Osteocyte (in vitro differentiated cells): ENCODE measurements at regions not wholly inside any gene's neighbourhood (a gene's known extent, or its start where the extent isn't known, plus 50 kb on each side); places are given as distances from the start of the nearest gene placed in this dataset.

ENCODE experiments used
- DNase-seq: peaks from one replicate; pipeline ENCODE4 v3.0.0; 2021; ENCODE audit warnings: mixed read lengths; ENCODE audit not compliant: unreplicated experiment; ENCODE audit errors: extremely low spot score
- H3K27ac Mint-ChIP-seq: one replicate; pipeline ENCODE4 v1.8.0; 2021; ENCODE audit warnings: mild to moderate bottlenecking, mixed read lengths; ENCODE audit not compliant: unreplicated experiment
- H3K27me3 Mint-ChIP-seq: one replicate; pipeline ENCODE4 v1.8.0; 2021; ENCODE audit warnings: mixed read lengths; ENCODE audit not compliant: unreplicated experiment
- H3K36me3 Mint-ChIP-seq: one replicate; pipeline ENCODE4 v1.8.0; 2021; ENCODE audit warnings: mixed read lengths; ENCODE audit not compliant: unreplicated experiment
- H3K4me1 Mint-ChIP-seq: one replicate; pipeline ENCODE4 v1.8.0; 2021; ENCODE audit warnings: mixed read lengths; ENCODE audit not compliant: unreplicated experiment
- H3K4me3 Mint-ChIP-seq: one replicate; pipeline ENCODE4 v1.8.0; 2021; ENCODE audit warnings: mild to moderate bottlenecking, moderate library complexity, mixed read lengths; ENCODE audit not compliant: unreplicated experiment
- H3K9me3 Mint-ChIP-seq: one replicate; pipeline ENCODE4 v1.8.0; 2021; ENCODE audit warnings: mixed read lengths; ENCODE audit not compliant: unreplicated experiment
- CTCF ChIP-seq: fragments of 200-600 bp; sonication (generic); IDR thresholded peaks from 2 replicates; pipeline ENCODE4 v1.5.0; 2021; ENCODE audit warnings: antibody characterized with exemption, mild to moderate bottlenecking, moderate library complexity

- no peaks in the 10 kb centered on the region for H3K4me1 Mint-ChIP-seq
- no peaks in the 10 kb centered on the region for H3K9me3 Mint-ChIP-seq
- no peak for TF ChIP-seq CTCF
- no peak for DNase-seq
- no peaks in the 10 kb centered on the region for H3K36me3 Mint-ChIP-seq
- peaks cover 28% of the 10 kb centered on the region for H3K27me3 Mint-ChIP-seq
- no peak overlapping the region for H3K27ac Mint-ChIP-seq
- H3K4me3 Mint-ChIP-seq = no peak overlapping the region
Observed at GRCh38 chr2:187136646-187137045, 287.7 kb upstream of the ZSWIM2 start.

GRCh38 chr2:187134306-187134705 is 285.3 kb upstream of the ZSWIM2 start:
- Mint-ChIP-seq H3K27me3 (peaks cover 26% of the 10 kb centered on the region), H3K9me3 (no peaks in the 10 kb centered on the region), H3K4me1 (no peaks in the 10 kb centered on the region), H3K27ac (no peak overlapping the region), H3K4me3 (no peak overlapping the region), H3K36me3 (no peaks in the 10 kb centered on the region)
- TF ChIP-seq CTCF = no peak
- no peak for DNase-seq

- H3K36me3 Mint-ChIP-seq = no peaks in the 10 kb centered on the region
- DNase-seq = no peak
- H3K27ac Mint-ChIP-seq = no peak overlapping the region
- H3K4me1 Mint-ChIP-seq = no peaks in the 10 kb centered on the region
- no peak for TF ChIP-seq CTCF
- peaks cover 35% of the 10 kb centered on the region for H3K27me3 Mint-ChIP-seq
- no peak overlapping the region for H3K4me3 Mint-ChIP-seq
- no peaks in the 10 kb centered on the region for H3K9me3 Mint-ChIP-seq
Observed at GRCh38 chr2:187129868-187130267, 280.9 kb upstream of the ZSWIM2 start.

- H3K4me3 Mint-ChIP-seq = no peak overlapping the region
- no peaks in the 10 kb centered on the region for H3K9me3 Mint-ChIP-seq
- peaks cover 37% of the 10 kb centered on the region for H3K27me3 Mint-ChIP-seq
- H3K36me3 Mint-ChIP-seq = no peaks in the 10 kb centered on the region
- no peak overlapping the region for H3K27ac Mint-ChIP-seq
- H3K4me1 Mint-ChIP-seq = no peaks in the 10 kb centered on the region
- no peak for TF ChIP-seq CTCF
- no peak for DNase-seq
Observed at GRCh38 chr2:187129306-187129705, 280.3 kb upstream of the ZSWIM2 start.

DNA sequence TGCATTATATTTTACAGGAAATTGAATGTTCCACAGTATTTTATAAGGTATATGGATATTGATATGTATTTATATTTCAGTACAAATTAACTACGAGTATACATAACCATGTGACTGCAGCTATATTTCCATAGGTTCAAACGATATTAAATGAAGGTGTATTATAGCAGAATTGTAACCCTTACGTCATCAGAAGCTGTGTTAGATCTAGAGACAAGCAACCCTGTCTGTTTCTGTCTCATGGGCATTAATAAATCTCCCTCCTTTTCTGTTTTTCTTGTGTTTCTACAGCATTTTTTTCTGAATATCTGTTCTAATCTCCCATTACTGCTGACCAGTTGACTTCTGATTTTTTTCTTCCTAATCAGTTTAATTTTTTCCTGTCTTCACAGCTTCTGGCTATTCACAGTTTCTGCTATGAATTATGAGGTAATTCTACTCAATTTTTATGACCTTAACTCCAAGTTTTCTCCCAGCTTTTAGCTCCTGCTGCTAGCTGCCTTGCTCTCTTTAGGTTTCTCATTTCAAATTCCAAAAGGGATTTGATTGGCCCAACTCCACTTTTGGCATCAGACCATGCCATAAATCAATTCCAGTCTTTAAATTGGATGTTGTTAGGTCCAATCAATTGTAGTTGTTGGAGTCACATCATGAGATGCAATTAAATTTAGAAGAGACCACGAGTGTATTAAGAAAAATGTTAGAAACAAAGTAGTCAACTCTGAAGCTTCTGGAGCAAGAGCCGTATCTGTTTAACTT is 277.5 kb upstream of the ZSWIM2 start:
- H3K36me3 Mint-ChIP-seq = no peaks in the 10 kb centered on the region
- no peak overlapping the region for H3K4me3 Mint-ChIP-seq
- peaks cover 31% of the 10 kb centered on the region for H3K27me3 Mint-ChIP-seq
- DNase-seq = no peak
- no peaks in the 10 kb centered on the region for H3K4me1 Mint-ChIP-seq
- H3K27ac Mint-ChIP-seq = no peak overlapping the region
- TF ChIP-seq CTCF = no peak
- H3K9me3 Mint-ChIP-seq = no peaks in the 10 kb centered on the region
